HEK293T (cell line): ENCODE measurements at regions not wholly inside any gene's neighbourhood (a gene's known extent, or its start where the extent isn't known, plus 50 kb on each side); places are given as distances from the start of the nearest gene placed in this dataset.

ENCODE experiments used
- BHLHE40 ChIP-seq: fragments of 450-650 bp; IDR thresholded peaks from 2 replicates; pipeline ENCODE4 v1.6.1; 2016; ENCODE audit warnings: mild to moderate bottlenecking, moderate library complexity, borderline replicate concordance
- ELF4 ChIP-seq: fragments of 450-650 bp; IDR thresholded peaks from 2 replicates; pipeline ENCODE4 v1.6.1; 2017; ENCODE audit warnings: antibody characterized with exemption
- FOXA1 ChIP-seq: fragments of 450-650 bp; IDR thresholded peaks from 2 replicates; pipeline ENCODE4 v1.6.1; 2016; ENCODE audit warnings: mild to moderate bottlenecking
- FOXK2 ChIP-seq: fragments of 450-650 bp; IDR thresholded peaks from 2 replicates; pipeline ENCODE4 v1.6.1; 2016; ENCODE audit warnings: mild to moderate bottlenecking
- FOXM1 ChIP-seq: fragments of 450-650 bp; IDR thresholded peaks from 2 replicates; pipeline ENCODE4 v1.6.1; 2017; ENCODE audit warnings: mild to moderate bottlenecking, borderline replicate concordance
- L3MBTL2 ChIP-seq: fragments of 450-650 bp; conservative IDR thresholded peaks from 2 replicates; pipeline ENCODE4 v1.6.1; 2016; ENCODE audit warnings: mild to moderate bottlenecking
- LEF1 ChIP-seq: fragments of 450-650 bp; IDR thresholded peaks from 2 replicates; pipeline ENCODE4 v1.6.1; 2017; ENCODE audit warnings: mild to moderate bottlenecking, borderline replicate concordance
- NFRKB ChIP-seq: fragments of 450-650 bp; IDR thresholded peaks from 2 replicates; pipeline ENCODE4 v1.6.1; 2016; ENCODE audit warnings: mild to moderate bottlenecking, moderate library complexity
- SP1 ChIP-seq: fragments of 450-650 bp; IDR thresholded peaks from 2 replicates; pipeline ENCODE4 v1.6.1; 2017
- TARDBP ChIP-seq: fragments of 450-650 bp; IDR thresholded peaks from 2 replicates; pipeline ENCODE4 v1.6.1; 2016
- ZNF384 ChIP-seq: fragments of 450-650 bp; IDR thresholded peaks from 2 replicates; pipeline ENCODE4 v1.6.1; 2016
- TF ChIP-seq, protein P1 (sequence below): fragments of 450-650 bp; IDR thresholded peaks from 2 replicates; pipeline ENCODE4 v1.6.1; 2016

DNA sequence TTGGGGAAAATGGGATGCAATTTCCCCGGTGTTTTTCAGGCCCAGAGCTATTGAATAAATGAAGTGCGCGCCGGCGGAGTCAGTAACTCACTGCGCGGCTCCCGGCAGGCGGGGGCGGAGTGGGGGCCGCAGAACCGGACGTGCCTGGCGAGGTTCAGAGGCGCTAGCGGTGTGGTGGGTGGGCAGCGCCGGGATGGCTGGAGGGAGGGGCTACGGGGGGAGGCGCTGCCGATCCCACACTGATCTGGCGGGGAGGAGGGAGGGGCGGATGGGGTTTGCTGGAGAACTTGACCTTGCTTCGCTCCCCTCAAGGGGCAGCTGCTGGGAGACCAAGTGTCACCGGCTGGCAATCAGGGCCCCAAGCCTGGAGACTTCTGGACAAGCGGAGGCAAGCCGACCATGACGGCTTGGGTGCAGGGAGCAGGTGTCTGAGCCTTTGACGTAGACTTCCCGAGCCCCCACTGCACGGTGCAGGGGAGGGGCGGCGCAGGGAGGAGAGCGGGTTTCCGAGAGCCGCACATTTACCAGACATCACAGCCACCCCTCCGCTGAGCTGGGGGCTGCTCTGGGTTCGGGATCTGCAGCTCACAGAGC is 174.1 kb upstream of the RTL1 start:
- no peak for TF ChIP-seq ELF4
- TF ChIP-seq, protein P1, sequence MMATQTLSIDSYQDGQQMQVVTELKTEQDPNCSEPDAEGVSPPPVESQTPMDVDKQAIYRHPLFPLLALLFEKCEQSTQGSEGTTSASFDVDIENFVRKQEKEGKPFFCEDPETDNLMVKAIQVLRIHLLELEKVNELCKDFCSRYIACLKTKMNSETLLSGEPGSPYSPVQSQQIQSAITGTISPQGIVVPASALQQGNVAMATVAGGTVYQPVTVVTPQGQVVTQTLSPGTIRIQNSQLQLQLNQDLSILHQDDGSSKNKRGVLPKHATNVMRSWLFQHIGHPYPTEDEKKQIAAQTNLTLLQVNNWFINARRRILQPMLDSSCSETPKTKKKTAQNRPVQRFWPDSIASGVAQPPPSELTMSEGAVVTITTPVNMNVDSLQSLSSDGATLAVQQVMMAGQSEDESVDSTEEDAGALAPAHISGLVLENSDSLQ = no peak
- no peak for TF ChIP-seq FOXM1
- TF ChIP-seq NFRKB = no peak
- TF ChIP-seq SP1 = no peak
- TF ChIP-seq TARDBP = no peak
- no peak for TF ChIP-seq FOXA1
- TF ChIP-seq LEF1 = no peak
- no peak for TF ChIP-seq L3MBTL2
- TF ChIP-seq ZNF384 = no peak
- no peak for TF ChIP-seq BHLHE40
- TF ChIP-seq FOXK2 = no peak
